Fibroblast of lung (primary cell): ENCODE measurements at regions not wholly inside any gene's neighbourhood (a gene's known extent, or its start where the extent isn't known, plus 50 kb on each side); places are given as distances from the start of the nearest gene placed in this dataset.

Experiments
- DNase-seq, 2 donors: peaks; one replicate each; pipeline versions ENCODE4 v3.0.0 to v3.0.0-alpha.2; 2010; ENCODE audit warnings: low read depth in 2 of 2
- H2AFZ ChIP-seq: 2 replicates; pipeline ENCODE4 v1.5.1; 2012; ENCODE audit warnings: low read length, control low read depth, inconsistent platforms
- H3K27ac ChIP-seq: 2 replicates; pipeline ENCODE4 v1.5.1; 2011; ENCODE audit warnings: low read length, control low read depth; ENCODE audit not compliant: insufficient read depth
- H3K27me3 ChIP-seq: 2 replicates; pipeline ENCODE4 v1.5.1; 2011; ENCODE audit warnings: mild to moderate bottlenecking, low read length; ENCODE audit not compliant: control insufficient read depth, insufficient read depth
- H3K36me3 ChIP-seq: 2 replicates; pipeline ENCODE4 v1.5.1; 2011; ENCODE audit warnings: low read length; ENCODE audit not compliant: control insufficient read depth, insufficient read depth
- H3K4me1 ChIP-seq: 2 replicates; pipeline ENCODE4 v1.5.1; 2011; ENCODE audit warnings: low read length; ENCODE audit not compliant: control insufficient read depth, insufficient read depth; ENCODE audit errors: extremely low read depth
- H3K4me2 ChIP-seq: 2 replicates; pipeline ENCODE4 v1.5.1; 2011; ENCODE audit warnings: low read length, control low read depth; ENCODE audit not compliant: insufficient read depth; ENCODE audit errors: extremely low read depth
- H3K4me3 ChIP-seq, 4 experiments: fragments of 200-600 bp in 1 of 4; sonication (generic) in 1 of 4; replicated peaks in 1 of 4; 2 replicates each; pipeline ENCODE4 v1.5.1; 2011 to 2016; ENCODE audit warnings: low read length in 4 of 4, low read depth in 3 of 4, mild to moderate bottlenecking in 3 of 4, control low read depth in 2 of 4, inconsistent platforms in 1 of 4, mixed read lengths in 1 of 4; ENCODE audit not compliant: insufficient read depth in 1 of 4; ENCODE audit errors: control extremely low read depth in 1 of 4
- H3K79me2 ChIP-seq: 2 replicates; pipeline ENCODE4 v1.5.1; 2012; ENCODE audit warnings: mild to moderate bottlenecking, low read length, inconsistent platforms; ENCODE audit not compliant: control insufficient read depth, insufficient read depth
- H3K9ac ChIP-seq: 2 replicates; pipeline ENCODE4 v1.5.1; 2011; ENCODE audit warnings: mild to moderate bottlenecking, low read length, control low read depth; ENCODE audit not compliant: insufficient read depth
- H3K9me3 ChIP-seq: 2 replicates; pipeline ENCODE4 v1.5.1; 2012; ENCODE audit warnings: low read depth, low read length; ENCODE audit not compliant: control insufficient read depth, insufficient read depth
- H4K20me1 ChIP-seq: 2 replicates; pipeline ENCODE4 v1.5.1; 2011; ENCODE audit warnings: low read length; ENCODE audit not compliant: control insufficient read depth, insufficient read depth; ENCODE audit errors: extremely low read depth
- EZH2 ChIP-seq: IDR thresholded peaks from 2 replicates; pipeline ENCODE4 v1.5.1; 2012; ENCODE audit warnings: low read length, control low read depth, mild to moderate bottlenecking; ENCODE audit errors: missing control alignments
- TF ChIP-seq, protein P1 (sequence below), 2 donors: IDR thresholded peaks in 1 of 2; conservative IDR thresholded peaks in 1 of 2; 1 replicate in 1 of 2; 2 replicates in 1 of 2; pipeline ENCODE4 v1.5.1; 2011 to 2012; ENCODE audit warnings: low read length in 2 of 2, control low read depth in 1 of 2, inconsistent platforms in 1 of 2, low read depth in 1 of 2, mild to moderate bottlenecking in 1 of 2

DNA sequence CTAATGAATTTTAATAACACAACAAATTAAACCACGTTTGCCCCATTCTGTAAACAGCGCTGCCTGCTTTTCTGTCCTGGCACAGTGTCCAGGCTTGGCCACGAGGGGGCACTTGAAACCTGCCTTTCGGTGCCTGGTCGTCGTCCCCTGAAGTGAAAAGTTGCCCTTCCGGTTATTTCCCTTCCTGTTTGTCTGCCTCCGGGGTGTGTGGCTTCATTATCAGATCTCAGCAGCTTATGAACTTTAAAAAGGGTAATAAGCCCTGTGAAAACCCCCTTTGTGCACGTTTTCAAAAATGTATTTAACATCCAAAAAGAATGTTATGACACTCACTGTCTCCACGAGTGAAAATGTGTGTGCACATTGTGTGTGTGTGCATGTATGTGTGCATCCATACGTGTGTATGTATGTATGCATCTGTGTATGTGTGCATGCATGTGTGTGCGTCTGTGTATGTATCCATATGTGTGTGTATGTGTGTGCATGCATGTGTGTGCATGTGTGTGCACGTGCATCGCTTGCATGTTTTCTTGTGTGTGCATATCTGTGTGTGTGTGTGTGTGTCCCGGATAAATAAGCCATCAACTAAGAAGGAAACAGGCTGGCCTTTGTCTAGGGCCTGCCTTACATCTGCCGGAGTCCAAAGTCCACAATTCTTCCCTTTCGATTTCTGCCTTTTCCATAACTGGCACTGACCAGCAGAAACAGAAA is 358.4 kb downstream of the THBS2 start:
- Histone ChIP-seq H3K4me2 (peak overlapping the region; percentile 56), H3K9ac (no peak overlapping the region), H3K27ac (no peak overlapping the region), H3K27me3 (no peaks in the 10 kb centered on the region), H3K4me1 (no peaks in the 10 kb centered on the region), H3K9me3 (no peaks in the 10 kb centered on the region), H3K4me3 (peak overlapping the region in 2 of 4 experiments; percentile 9 to 27), H4K20me1 (no peaks in the 10 kb centered on the region), H2AFZ (peak overlapping the region; percentile 71), H3K36me3 (no peaks in the 10 kb centered on the region), H3K79me2 (no peaks in the 10 kb centered on the region)
- TF ChIP-seq, protein P1, sequence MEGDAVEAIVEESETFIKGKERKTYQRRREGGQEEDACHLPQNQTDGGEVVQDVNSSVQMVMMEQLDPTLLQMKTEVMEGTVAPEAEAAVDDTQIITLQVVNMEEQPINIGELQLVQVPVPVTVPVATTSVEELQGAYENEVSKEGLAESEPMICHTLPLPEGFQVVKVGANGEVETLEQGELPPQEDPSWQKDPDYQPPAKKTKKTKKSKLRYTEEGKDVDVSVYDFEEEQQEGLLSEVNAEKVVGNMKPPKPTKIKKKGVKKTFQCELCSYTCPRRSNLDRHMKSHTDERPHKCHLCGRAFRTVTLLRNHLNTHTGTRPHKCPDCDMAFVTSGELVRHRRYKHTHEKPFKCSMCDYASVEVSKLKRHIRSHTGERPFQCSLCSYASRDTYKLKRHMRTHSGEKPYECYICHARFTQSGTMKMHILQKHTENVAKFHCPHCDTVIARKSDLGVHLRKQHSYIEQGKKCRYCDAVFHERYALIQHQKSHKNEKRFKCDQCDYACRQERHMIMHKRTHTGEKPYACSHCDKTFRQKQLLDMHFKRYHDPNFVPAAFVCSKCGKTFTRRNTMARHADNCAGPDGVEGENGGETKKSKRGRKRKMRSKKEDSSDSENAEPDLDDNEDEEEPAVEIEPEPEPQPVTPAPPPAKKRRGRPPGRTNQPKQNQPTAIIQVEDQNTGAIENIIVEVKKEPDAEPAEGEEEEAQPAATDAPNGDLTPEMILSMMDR (conservative IDR thresholded peaks at IDR 0.05 in 1 of 2, IDR thresholded peaks at IDR 0.05 in 1 of 2; ENCODE audit: low read depth in 1 of 2, low read length in 2 of 2) = peak; percentile 95 to 99
- no peak for TF ChIP-seq EZH2
- DNase-seq = peak; percentile 52 to 72

DNA sequence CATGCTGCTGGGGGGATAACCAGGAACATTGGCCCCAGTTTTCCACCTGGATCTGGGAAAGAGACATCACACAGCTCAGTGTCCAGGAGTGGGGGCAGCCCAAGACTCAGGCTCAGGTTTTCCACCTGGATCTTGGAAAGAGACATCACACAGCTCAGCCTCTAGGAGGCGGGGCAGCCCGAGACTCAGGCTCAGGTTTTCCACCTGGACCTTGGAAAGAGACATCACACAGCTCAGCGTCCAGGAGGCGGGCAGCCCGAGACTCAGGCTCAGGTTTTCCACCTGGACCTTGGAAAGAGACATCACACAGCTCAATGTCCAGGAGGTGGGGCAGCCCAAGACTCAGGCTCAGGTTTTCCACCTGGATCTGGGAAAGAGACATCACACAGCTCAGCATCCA is 361.6 kb downstream of the THBS2 start:
- Histone ChIP-seq H4K20me1 (no peaks in the 10 kb centered on the region), H3K36me3 (no peaks in the 10 kb centered on the region), H3K9me3 (no peaks in the 10 kb centered on the region), H3K79me2 (no peaks in the 10 kb centered on the region), H3K4me2 (no peak overlapping the region), H2AFZ (no peak overlapping the region), H3K4me1 (no peaks in the 10 kb centered on the region), H3K27ac (no peak overlapping the region), H3K27me3 (no peaks in the 10 kb centered on the region), H3K9ac (no peak overlapping the region), H3K4me3 (no peak overlapping the region)
- no peak for DNase-seq
- TF ChIP-seq EZH2 = no peak
- TF ChIP-seq, protein P1 (conservative IDR thresholded peaks at IDR 0.05 in 1 of 2, IDR thresholded peaks at IDR 0.05 in 1 of 2; ENCODE audit: low read depth in 1 of 2, low read length in 2 of 2) = no peak

- Histone ChIP-seq H3K9ac (no peak overlapping the region), H3K27ac (no peak overlapping the region), H4K20me1 (no peaks in the 10 kb centered on the region), H3K27me3 (no peaks in the 10 kb centered on the region), H3K4me1 (no peaks in the 10 kb centered on the region), H3K36me3 (no peaks in the 10 kb centered on the region), H3K79me2 (no peaks in the 10 kb centered on the region), H3K4me3 (no peak overlapping the region), H2AFZ (no peak overlapping the region), H3K4me2 (no peak overlapping the region), H3K9me3 (no peaks in the 10 kb centered on the region)
- no peak for DNase-seq
- TF ChIP-seq EZH2 = no peak
- TF ChIP-seq, protein P1 (conservative IDR thresholded peaks at IDR 0.05 in 1 of 2, IDR thresholded peaks at IDR 0.05 in 1 of 2; ENCODE audit: low read depth in 1 of 2, low read length in 2 of 2) = no peak
Measured at GRCh38 chr6:168890981-168891365, 362.7 kb downstream of the THBS2 start.
